ENCODE measurements at regions not wholly inside any gene's neighbourhood (a gene's known extent, or its start where the extent isn't known, plus 50 kb on each side); places are given as distances from the start of the nearest gene placed in this dataset.

DNA sequence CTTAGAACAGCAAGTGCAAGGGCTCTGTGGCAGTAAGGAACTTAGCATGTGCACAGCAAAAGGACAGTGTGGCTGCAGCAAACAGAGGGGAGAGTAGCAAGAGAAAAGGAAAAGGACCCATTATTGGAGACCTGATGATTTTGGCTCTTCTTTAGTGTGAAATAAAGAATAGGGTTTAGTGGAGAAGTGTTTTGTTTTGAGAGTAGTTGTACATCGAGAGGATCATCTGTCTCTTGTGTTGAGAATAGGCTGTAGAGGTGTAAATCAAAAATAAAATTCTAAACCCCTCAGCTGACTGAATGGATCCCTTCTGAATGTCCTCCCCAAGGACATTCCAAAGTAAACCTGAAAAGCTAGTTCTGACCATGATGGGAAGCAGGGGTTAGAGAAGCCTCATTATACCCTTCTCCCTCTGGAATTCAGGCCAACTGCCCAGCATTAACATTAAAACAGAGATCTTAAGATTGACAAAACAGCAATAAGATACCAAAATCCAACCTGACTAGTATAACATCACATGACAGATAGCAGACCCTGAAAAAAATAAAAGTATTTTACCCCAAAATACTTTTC lies 73.6 kb upstream of the OBI1 start:
- TF ChIP-seq, protein P1, sequence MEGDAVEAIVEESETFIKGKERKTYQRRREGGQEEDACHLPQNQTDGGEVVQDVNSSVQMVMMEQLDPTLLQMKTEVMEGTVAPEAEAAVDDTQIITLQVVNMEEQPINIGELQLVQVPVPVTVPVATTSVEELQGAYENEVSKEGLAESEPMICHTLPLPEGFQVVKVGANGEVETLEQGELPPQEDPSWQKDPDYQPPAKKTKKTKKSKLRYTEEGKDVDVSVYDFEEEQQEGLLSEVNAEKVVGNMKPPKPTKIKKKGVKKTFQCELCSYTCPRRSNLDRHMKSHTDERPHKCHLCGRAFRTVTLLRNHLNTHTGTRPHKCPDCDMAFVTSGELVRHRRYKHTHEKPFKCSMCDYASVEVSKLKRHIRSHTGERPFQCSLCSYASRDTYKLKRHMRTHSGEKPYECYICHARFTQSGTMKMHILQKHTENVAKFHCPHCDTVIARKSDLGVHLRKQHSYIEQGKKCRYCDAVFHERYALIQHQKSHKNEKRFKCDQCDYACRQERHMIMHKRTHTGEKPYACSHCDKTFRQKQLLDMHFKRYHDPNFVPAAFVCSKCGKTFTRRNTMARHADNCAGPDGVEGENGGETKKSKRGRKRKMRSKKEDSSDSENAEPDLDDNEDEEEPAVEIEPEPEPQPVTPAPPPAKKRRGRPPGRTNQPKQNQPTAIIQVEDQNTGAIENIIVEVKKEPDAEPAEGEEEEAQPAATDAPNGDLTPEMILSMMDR (IDR thresholded peaks at IDR 0.05) = no peak
- no peak for TF ChIP-seq POLR2A (IDR thresholded peaks at IDR 0.05)
